ENCODE measurements at regions not wholly inside any gene's neighbourhood (a gene's known extent, or its start where the extent isn't known, plus 50 kb on each side); places are given as distances from the start of the nearest gene placed in this dataset.
"Not testable (repeated sequence)": the region's sequence is repeated elsewhere in the genome, so short reads cannot be mapped to it uniquely, and the experiment has no call there.

GRCh38 chrX:124771292-124771691 is 424.9 kb downstream of the SH2D1A start:
- H2AK5ac ChIP-seq (ENCODE audit: low read length) = no peak overlapping the region
- no peak overlapping the region for H3K23ac ChIP-seq (ENCODE audit: low read length)
- no peak overlapping the region for H2BK5ac ChIP-seq (ENCODE audit: low read depth, low read length, poor library complexity)
- no peaks in the 10 kb centered on the region for H3K4me1 ChIP-seq (ENCODE audit: control insufficient read depth in 1 of 2, insufficient read depth in 2 of 2, low read length in 2 of 2)
- no peak overlapping the region for H4K8ac ChIP-seq (ENCODE audit: low read depth, low read length)
- H3K4me2 ChIP-seq (ENCODE audit: low read length) = no peak overlapping the region
- DNase-seq = no peak
- no peak overlapping the region for H4K91ac ChIP-seq (ENCODE audit: low read depth, low read length)
- no peak overlapping the region for H2AFZ ChIP-seq (ENCODE audit: insufficient read depth, low read length, poor library complexity)
- H3K4ac ChIP-seq (ENCODE audit: low read depth, low read length) = no peak overlapping the region
- H3K79me1 ChIP-seq (ENCODE audit: low read length) = no peaks in the 10 kb centered on the region
- no peak overlapping the region for H3K9ac ChIP-seq (ENCODE audit: low read length)
- H3K4me3 ChIP-seq (ENCODE audit: low read depth, low read length) = no peak overlapping the region
- H3K14ac ChIP-seq (ENCODE audit: low read length) = no peak overlapping the region
- H2BK120ac ChIP-seq (ENCODE audit: insufficient read depth, low read length, poor library complexity) = no peak overlapping the region
- no peak overlapping the region for H3K18ac ChIP-seq (ENCODE audit: low read length)
- no CpG with 5 or more reads among the region's 2 CpGs for WGBS (ENCODE audit: extremely low coverage, insufficient coverage, insufficient read length)
- no peaks in the 10 kb centered on the region for H3K27me3 ChIP-seq (ENCODE audit: insufficient read depth, low read length)
- no peak overlapping the region for H2BK12ac ChIP-seq (ENCODE audit: low read length)
- no peak overlapping the region for H3K27ac ChIP-seq (ENCODE audit: low read depth, low read length)
- no peaks in the 10 kb centered on the region for H3K9me3 ChIP-seq (ENCODE audit: insufficient read depth, low read depth, low read length)
- no peaks in the 10 kb centered on the region for H3K36me3 ChIP-seq (ENCODE audit: control insufficient read depth in 1 of 2, insufficient read depth in 2 of 2, low read length in 2 of 2)
- H3K79me2 ChIP-seq (ENCODE audit: control insufficient read depth, insufficient read depth, low read length, poor library complexity) = no peaks in the 10 kb centered on the region
- no peak overlapping the region for H4K12ac ChIP-seq (ENCODE audit: low read depth, low read length)

DNA sequence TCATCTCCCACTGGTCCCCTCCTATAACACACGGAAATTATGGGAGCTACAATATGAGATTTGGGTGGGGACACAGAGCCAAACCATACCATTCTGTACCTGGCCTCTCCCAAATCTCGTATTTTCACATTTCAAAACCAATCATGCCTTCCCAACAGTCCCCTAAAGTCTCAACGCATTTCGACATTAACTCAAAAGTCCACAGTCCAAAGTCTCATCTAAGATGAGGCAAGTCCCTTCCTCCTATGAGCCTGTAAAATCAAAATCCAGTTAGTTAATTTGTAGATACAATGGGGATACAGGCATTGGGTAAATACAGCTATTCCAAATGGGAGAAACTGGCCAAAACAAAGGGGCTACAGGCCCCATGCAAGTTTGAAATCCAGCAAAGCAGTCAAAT is 441.9 kb downstream of the SH2D1A start:
- not testable (repeated sequence) for H3K27ac ChIP-seq (ENCODE audit: low read depth, low read length); H2AK5ac ChIP-seq (ENCODE audit: low read length); H3K4me2 ChIP-seq (ENCODE audit: low read length); H3K79me1 ChIP-seq (ENCODE audit: low read length); H3K14ac ChIP-seq (ENCODE audit: low read length); H2BK12ac ChIP-seq (ENCODE audit: low read length); H3K4ac ChIP-seq (ENCODE audit: low read depth, low read length); H2BK120ac ChIP-seq (ENCODE audit: insufficient read depth, low read length, poor library complexity); H3K79me2 ChIP-seq (ENCODE audit: control insufficient read depth, insufficient read depth, low read length, poor library complexity); H3K23ac ChIP-seq (ENCODE audit: low read length); DNase-seq; H4K8ac ChIP-seq (ENCODE audit: low read depth, low read length); H3K4me3 ChIP-seq (ENCODE audit: low read depth, low read length); H2BK5ac ChIP-seq (ENCODE audit: low read depth, low read length, poor library complexity); H4K12ac ChIP-seq (ENCODE audit: low read depth, low read length); H3K18ac ChIP-seq (ENCODE audit: low read length); H4K91ac ChIP-seq (ENCODE audit: low read depth, low read length); H3K9ac ChIP-seq (ENCODE audit: low read length); H3K4me1 ChIP-seq (ENCODE audit: control insufficient read depth in 1 of 2, insufficient read depth in 2 of 2, low read length in 2 of 2); H3K27me3 ChIP-seq (ENCODE audit: insufficient read depth, low read length); H3K9me3 ChIP-seq (ENCODE audit: insufficient read depth, low read depth, low read length); H3K36me3 ChIP-seq (ENCODE audit: control insufficient read depth in 1 of 2, insufficient read depth in 2 of 2, low read length in 2 of 2); H2AFZ ChIP-seq (ENCODE audit: insufficient read depth, low read length, poor library complexity)
- no CpG with 5 or more reads among the region's 4 CpGs for WGBS (ENCODE audit: extremely low coverage, insufficient coverage, insufficient read length)

DNA sequence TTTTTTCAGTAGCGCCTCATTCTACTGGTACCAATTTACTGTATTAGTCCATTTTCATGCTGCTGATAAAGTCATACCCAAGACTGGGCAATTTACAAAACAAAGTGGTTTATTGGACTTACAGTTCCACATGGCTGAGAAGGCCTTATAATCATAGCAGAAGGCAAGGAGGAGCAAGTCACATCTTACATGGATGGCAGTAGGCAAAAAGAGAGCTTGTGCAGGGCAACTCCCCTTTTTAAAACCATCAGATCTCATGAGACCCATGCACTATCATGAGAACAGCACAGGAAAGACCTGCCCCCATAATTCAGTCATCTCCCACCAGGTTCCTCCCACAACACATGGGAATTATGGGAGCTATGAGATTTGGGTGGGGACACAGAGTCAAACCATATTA is 443.5 kb downstream of the SH2D1A start:
- H3K9ac ChIP-seq (ENCODE audit: low read length); H3K27ac ChIP-seq (ENCODE audit: low read depth, low read length); H2BK12ac ChIP-seq (ENCODE audit: low read length); H2AFZ ChIP-seq (ENCODE audit: insufficient read depth, low read length, poor library complexity); H3K36me3 ChIP-seq (ENCODE audit: control insufficient read depth in 1 of 2, insufficient read depth in 2 of 2, low read length in 2 of 2); H4K12ac ChIP-seq (ENCODE audit: low read depth, low read length); H3K4me1 ChIP-seq (ENCODE audit: control insufficient read depth in 1 of 2, insufficient read depth in 2 of 2, low read length in 2 of 2); H3K23ac ChIP-seq (ENCODE audit: low read length); DNase-seq; H3K9me3 ChIP-seq (ENCODE audit: insufficient read depth, low read depth, low read length); H2BK5ac ChIP-seq (ENCODE audit: low read depth, low read length, poor library complexity); H3K79me2 ChIP-seq (ENCODE audit: control insufficient read depth, insufficient read depth, low read length, poor library complexity); H4K8ac ChIP-seq (ENCODE audit: low read depth, low read length); H2BK120ac ChIP-seq (ENCODE audit: insufficient read depth, low read length, poor library complexity); H2AK5ac ChIP-seq (ENCODE audit: low read length); H3K4ac ChIP-seq (ENCODE audit: low read depth, low read length); H3K27me3 ChIP-seq (ENCODE audit: insufficient read depth, low read length); H3K14ac ChIP-seq (ENCODE audit: low read length); H3K79me1 ChIP-seq (ENCODE audit: low read length); H4K91ac ChIP-seq (ENCODE audit: low read depth, low read length); H3K4me3 ChIP-seq (ENCODE audit: low read depth, low read length); H3K4me2 ChIP-seq (ENCODE audit: low read length); H3K18ac ChIP-seq (ENCODE audit: low read length): not testable (repeated sequence)
- WGBS (ENCODE audit: extremely low coverage, insufficient coverage, insufficient read length) = no CpG with 5 or more reads among the region's 1 CpG

DNA sequence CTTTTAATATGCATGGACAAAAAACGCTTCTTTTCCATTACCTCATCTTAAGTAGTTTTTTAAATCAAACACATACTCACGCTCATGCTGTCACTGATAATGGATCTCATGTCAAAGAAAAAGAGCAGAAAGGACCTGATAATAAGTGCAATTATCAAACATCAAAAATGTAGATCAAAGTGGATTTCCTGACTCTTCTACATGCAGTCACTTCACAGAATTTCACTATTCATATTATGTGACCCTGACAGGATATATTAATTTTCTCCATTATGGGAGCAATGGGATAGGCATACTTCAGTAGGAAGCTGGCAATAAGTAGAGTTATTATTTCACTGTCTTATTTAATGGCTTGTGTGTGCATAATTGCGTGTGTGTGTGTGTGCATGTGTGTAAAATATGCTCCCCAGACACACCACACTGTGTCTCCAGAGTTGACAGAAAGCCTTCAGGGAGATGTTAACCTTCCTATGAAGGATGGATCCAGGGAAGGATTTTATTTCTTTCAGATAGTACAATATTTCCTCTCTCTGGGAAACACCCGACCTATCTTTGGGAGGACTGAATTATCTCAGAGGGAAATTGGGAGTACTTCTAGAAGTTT is 445.2 kb downstream of the SH2D1A start:
- no peaks in the 10 kb centered on the region for H3K79me1 ChIP-seq (ENCODE audit: low read length)
- no CpG with 5 or more reads among the region's 4 CpGs for WGBS (ENCODE audit: extremely low coverage, insufficient coverage, insufficient read length)
- no peak overlapping the region for H3K4me3 ChIP-seq (ENCODE audit: low read depth, low read length)

More for the DNA sequence above, 445.2 kb downstream of the SH2D1A start:
- Histone ChIP-seq H3K27ac (ENCODE audit: low read depth, low read length) (no peak overlapping the region), H4K91ac (ENCODE audit: low read depth, low read length) (no peak overlapping the region), H3K36me3 (ENCODE audit: control insufficient read depth in 1 of 2, insufficient read depth in 2 of 2, low read length in 2 of 2) (no peaks in the 10 kb centered on the region), H3K9me3 (ENCODE audit: insufficient read depth, low read depth, low read length) (no peaks in the 10 kb centered on the region), H3K14ac (ENCODE audit: low read length) (no peak overlapping the region), H2BK12ac (ENCODE audit: low read length) (no peak overlapping the region), H3K18ac (ENCODE audit: low read length) (no peak overlapping the region), H3K4me2 (ENCODE audit: low read length) (no peak overlapping the region), H3K23ac (ENCODE audit: low read length) (no peak overlapping the region), H2AK5ac (ENCODE audit: low read length) (no peak overlapping the region), H2AFZ (ENCODE audit: insufficient read depth, low read length, poor library complexity) (no peak overlapping the region), H3K4me1 (ENCODE audit: control insufficient read depth in 1 of 2, insufficient read depth in 2 of 2, low read length in 2 of 2) (no peaks in the 10 kb centered on the region), H2BK5ac (ENCODE audit: low read depth, low read length, poor library complexity) (no peak overlapping the region), H3K79me2 (ENCODE audit: control insufficient read depth, insufficient read depth, low read length, poor library complexity) (no peaks in the 10 kb centered on the region), H4K8ac (ENCODE audit: low read depth, low read length) (no peak overlapping the region), H3K9ac (ENCODE audit: low read length) (no peak overlapping the region), H3K27me3 (ENCODE audit: insufficient read depth, low read length) (no peaks in the 10 kb centered on the region), H4K12ac (ENCODE audit: low read depth, low read length) (no peak overlapping the region), H3K4ac (ENCODE audit: low read depth, low read length) (no peak overlapping the region), H2BK120ac (ENCODE audit: insufficient read depth, low read length, poor library complexity) (no peak overlapping the region)
- no peak for DNase-seq

All from trophoblast cell (in vitro differentiated cells and primary cell).